K562 (cell line): ENCODE measurements at regions not wholly inside any gene's neighbourhood (a gene's known extent, or its start where the extent isn't known, plus 50 kb on each side); places are given as distances from the start of the nearest gene placed in this dataset.

Experiments used
- ARID1B ChIP-seq: fragments of 450-650 bp; IDR thresholded peaks from 2 replicates; pipeline ENCODE4 v1.6.1; 2016; ENCODE audit warnings: antibody characterized with exemption, mild to moderate bottlenecking, inconsistent platforms
- BCLAF1 ChIP-seq, 2 experiments: fragments of 450-650 bp in 1 of 2; IDR thresholded peaks; 2 replicates each; pipeline ENCODE4 v1.6.1; 2011 to 2017; ENCODE audit warnings: low read depth in 2 of 2, antibody characterized with exemption in 1 of 2, borderline replicate concordance in 1 of 2, low read length in 1 of 2, mild to moderate bottlenecking in 1 of 2, mixed read lengths in 1 of 2; ENCODE audit not compliant: control insufficient read depth in 1 of 2
- CBX2 ChIP-seq: fragments of 200-600 bp; sonication (generic); IDR thresholded peaks from one replicate; pipeline ENCODE4 v1.6.1; 2012; ENCODE audit warnings: mild to moderate bottlenecking, low read length, inconsistent platforms; ENCODE audit not compliant: insufficient read depth, poor library complexity, severe bottlenecking
- CEBPB ChIP-seq: fragments of 450-650 bp; IDR thresholded peaks from 2 replicates; pipeline ENCODE4 v1.6.1; 2016; ENCODE audit warnings: missing genetic modification characterization, missing compliant biosample characterization
- CEBPG ChIP-seq, 3 experiments: fragments of 200-800 bp in 1 of 3; sonication (Bioruptor generic) in 1 of 3; sonication (generic) in 1 of 3; formaldehyde crosslinking in 1 of 3; IDR thresholded peaks in 2 of 3; conservative IDR thresholded peaks in 1 of 3; 2 replicates each; pipeline versions ENCODE4 v1.6.1 to v1.8.0; 2016 to 2022; ENCODE audit warnings: missing compliant biosample characterization in 2 of 3, missing genetic modification characterization in 2 of 3, mild to moderate bottlenecking in 1 of 3, missing genetic modification reagents in 1 of 3
- EP400 ChIP-seq: fragments of 450-650 bp; IDR thresholded peaks from 2 replicates; pipeline ENCODE4 v1.6.1; 2017; ENCODE audit warnings: antibody characterized with exemption, mild to moderate bottlenecking, moderate library complexity
- FOXP4 ChIP-seq: sonication (generic); formaldehyde crosslinking; IDR thresholded peaks from 2 replicates; pipeline ENCODE4 v1.8.0; 2022; ENCODE audit warnings: mild to moderate bottlenecking, missing genetic modification reagents, borderline replicate concordance
- MLLT1 ChIP-seq, 2 experiments: fragments of 450-650 bp; IDR thresholded peaks; 2 replicates each; pipeline ENCODE4 v1.6.1; 2016
- MXD1 ChIP-seq: fragments of 250-450 bp; sonication (Bioruptor Pico); IDR thresholded peaks from 2 replicates; pipeline ENCODE4 v1.8.0; 2021; ENCODE audit warnings: borderline replicate concordance, mild to moderate bottlenecking, moderate library complexity; ENCODE audit not compliant: poor library complexity, severe bottlenecking
- PTBP1 ChIP-seq: fragments of 200-400 bp; formaldehyde crosslinking; IDR thresholded peaks from 2 replicates; pipeline ENCODE4 v1.6.1; 2017; ENCODE audit warnings: low read depth, low read length
- PTRF ChIP-seq: fragments of 450-650 bp; IDR thresholded peaks from 2 replicates; pipeline ENCODE4 v1.6.1; 2016; ENCODE audit warnings: mild to moderate bottlenecking, missing genetic modification characterization, missing compliant biosample characterization
- SMAD4 ChIP-seq: fragments of 250-450 bp; sonication (Bioruptor Pico); conservative IDR thresholded peaks from 2 replicates; pipeline ENCODE4 v1.8.0; 2021; ENCODE audit warnings: inconsistent platforms, mild to moderate bottlenecking, moderate library complexity
- SMARCE1 ChIP-seq: fragments of 450-650 bp; IDR thresholded peaks from 2 replicates; pipeline ENCODE4 v1.7.1; 2016; ENCODE audit warnings: mild to moderate bottlenecking
- TBP ChIP-seq: optimal IDR thresholded peaks from 2 replicates; pipeline ENCODE3; 2011; ENCODE audit warnings: low read depth, low read length, improper control_type of control experiment
- TEAD4 ChIP-seq, 2 experiments: sonication (generic) in 1 of 2; formaldehyde crosslinking in 1 of 2; IDR thresholded peaks; 2 replicates each; pipeline versions ENCODE4 v1.6.1 to v1.8.0; 2012 to 2022; ENCODE audit warnings: borderline replicate concordance in 1 of 2, inconsistent platforms in 1 of 2, low read length in 1 of 2, mild to moderate bottlenecking in 1 of 2, missing genetic modification reagents in 1 of 2
- USF1 ChIP-seq: sonication (generic); formaldehyde crosslinking; IDR thresholded peaks from 2 replicates; pipeline ENCODE4 v1.9.0; 2022; ENCODE audit warnings: mild to moderate bottlenecking, missing genetic modification reagents
- ZC3H11A ChIP-seq: IDR thresholded peaks from 2 replicates; pipeline ENCODE4 v1.6.1; 2012; ENCODE audit warnings: low read depth, low read length, improper control_type of control experiment
- ZFP36 ChIP-seq: fragments of 150-350 bp; IDR thresholded peaks from 2 replicates; pipeline ENCODE4 v1.6.1; 2018; ENCODE audit warnings: low read length, low read depth; ENCODE audit not compliant: partially characterized antibody
- ZNF165 ChIP-seq: fragments of 250-450 bp; sonication (Bioruptor Pico); IDR thresholded peaks from 2 replicates; pipeline ENCODE4 v1.4.0; 2020; ENCODE audit warnings: borderline replicate concordance
- ZNF644 ChIP-seq: fragments of 200-800 bp; sonication (Bioruptor generic); IDR thresholded peaks from 2 replicates; pipeline ENCODE4 v1.6.1; 2016; ENCODE audit warnings: low read depth, missing genetic modification characterization, missing compliant biosample characterization

GRCh38 chr7:12805518-12805928, 118.1 kb downstream of the ARL4A start (continued):
- peak; percentile 57 for TF ChIP-seq EP400
- 0 out of 2 replicates have a peak, but pooled peaks have one; percentile 32 for TF ChIP-seq TEAD4 (IDR thresholded peaks at IDR 0.05; ENCODE audit: low read length)
- TF ChIP-seq TEAD4 (CRISPR knock-in tag; IDR thresholded peaks at IDR 0.05; ENCODE audit: borderline replicate concordance): no peak
- peak; percentile 53; the same call in 1 of the 2 replicates for TF ChIP-seq SMAD4
- no peak for TF ChIP-seq ZNF644 (tag)
- no peak for TF ChIP-seq PTBP1
- TF ChIP-seq USF1 (CRISPR knock-in tag): no peak
- no peak for TF ChIP-seq ZC3H11A
- TF ChIP-seq MLLT1 (IDR thresholded peaks at IDR 0.05): no peak
- peak; percentile 79 for TF ChIP-seq CEBPB (tag)
- TF ChIP-seq FOXP4 (CRISPR knock-in tag): no peak
- TF ChIP-seq ZNF165 (CRISPR knock-in tag): no peak
- no peak for TF ChIP-seq CBX2
- 0 out of 2 replicates have a peak, but pooled peaks have one; percentile 40 for TF ChIP-seq PTRF
- TF ChIP-seq ZFP36: no peak
- TF ChIP-seq CEBPG (CRISPR knock-in tag; IDR thresholded peaks at IDR 0.05): peak; percentile 89
- peak; percentile 79 to 90 for TF ChIP-seq CEBPG (tag; conservative IDR thresholded peaks at IDR 0.05 in 1 of 2, IDR thresholded peaks at IDR 0.05 in 1 of 2)
- TF ChIP-seq BCLAF1 (IDR thresholded peaks at IDR 0.05; ENCODE audit: borderline replicate concordance in 1 of 2, control insufficient read depth in 1 of 2, low read depth in 2 of 2, low read length in 1 of 2): no peak
- TF ChIP-seq MXD1 (CRISPR knock-in tag): no peak
- TF ChIP-seq ARID1B: no peak
- TF ChIP-seq TBP: no peak
- TF ChIP-seq SMARCE1: no peak
